ENCODE measurements at regions not wholly inside any gene's neighbourhood (a gene's known extent, or its start where the extent isn't known, plus 50 kb on each side); places are given as distances from the start of the nearest gene placed in this dataset.

- TF ChIP-seq, protein P1, sequence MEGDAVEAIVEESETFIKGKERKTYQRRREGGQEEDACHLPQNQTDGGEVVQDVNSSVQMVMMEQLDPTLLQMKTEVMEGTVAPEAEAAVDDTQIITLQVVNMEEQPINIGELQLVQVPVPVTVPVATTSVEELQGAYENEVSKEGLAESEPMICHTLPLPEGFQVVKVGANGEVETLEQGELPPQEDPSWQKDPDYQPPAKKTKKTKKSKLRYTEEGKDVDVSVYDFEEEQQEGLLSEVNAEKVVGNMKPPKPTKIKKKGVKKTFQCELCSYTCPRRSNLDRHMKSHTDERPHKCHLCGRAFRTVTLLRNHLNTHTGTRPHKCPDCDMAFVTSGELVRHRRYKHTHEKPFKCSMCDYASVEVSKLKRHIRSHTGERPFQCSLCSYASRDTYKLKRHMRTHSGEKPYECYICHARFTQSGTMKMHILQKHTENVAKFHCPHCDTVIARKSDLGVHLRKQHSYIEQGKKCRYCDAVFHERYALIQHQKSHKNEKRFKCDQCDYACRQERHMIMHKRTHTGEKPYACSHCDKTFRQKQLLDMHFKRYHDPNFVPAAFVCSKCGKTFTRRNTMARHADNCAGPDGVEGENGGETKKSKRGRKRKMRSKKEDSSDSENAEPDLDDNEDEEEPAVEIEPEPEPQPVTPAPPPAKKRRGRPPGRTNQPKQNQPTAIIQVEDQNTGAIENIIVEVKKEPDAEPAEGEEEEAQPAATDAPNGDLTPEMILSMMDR (IDR thresholded peaks at IDR 0.05) = no peak
- no peak for TF ChIP-seq EP300 (IDR thresholded peaks at IDR 0.05)
Measured at GRCh38 chr10:33982995-33983394, 648.5 kb upstream of the NRP1 start.
